ENCODE measurements at regions not wholly inside any gene's neighbourhood (a gene's known extent, or its start where the extent isn't known, plus 50 kb on each side); places are given as distances from the start of the nearest gene placed in this dataset.
"Not testable (repeated sequence)": the region's sequence is repeated elsewhere in the genome, so short reads cannot be mapped to it uniquely, and the experiment has no call there.

- no peak for DNase-seq
Observed at GRCh38 chr3:106485217-106485616, 616.4 kb upstream of the CBLB start.

GRCh38 chr3:106485802-106486201 lies 617.0 kb upstream of the CBLB start:
- DNase-seq, result no peak

DNA sequence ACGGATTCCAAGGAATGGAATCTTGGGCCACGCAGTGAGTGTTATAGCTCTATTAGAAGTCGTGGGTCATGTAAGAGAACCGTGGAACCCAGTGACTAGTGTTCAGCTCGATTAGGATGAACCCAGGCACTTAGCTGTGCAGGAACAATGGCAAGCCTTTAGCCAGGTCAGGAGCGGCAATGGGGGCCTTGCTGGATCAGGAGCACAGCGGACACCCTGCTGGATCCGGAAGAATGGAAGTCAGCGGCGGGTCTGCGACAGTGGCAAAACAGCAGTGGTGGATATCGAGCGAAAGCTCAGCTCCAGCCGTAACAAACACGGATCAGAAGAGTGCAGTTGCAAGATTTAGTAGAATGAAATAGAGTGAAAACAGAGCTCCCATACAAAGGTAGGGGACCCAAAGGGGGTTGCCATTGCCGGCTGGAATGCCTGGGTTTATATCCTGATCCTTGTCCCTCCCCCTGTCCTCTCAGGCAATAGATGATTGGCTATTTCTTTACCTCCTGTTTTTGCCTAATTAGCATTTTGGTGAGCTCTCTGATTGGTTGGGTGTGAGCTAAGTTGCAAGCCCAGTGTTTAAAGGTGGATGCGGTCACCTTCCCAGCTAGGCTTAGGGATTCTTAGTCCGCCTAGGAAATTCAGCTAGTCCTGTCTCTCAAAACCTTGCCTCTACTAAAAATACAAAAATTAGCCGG lies 618.3 kb upstream of the CBLB start:
- not testable (repeated sequence) for DNase-seq

DNA sequence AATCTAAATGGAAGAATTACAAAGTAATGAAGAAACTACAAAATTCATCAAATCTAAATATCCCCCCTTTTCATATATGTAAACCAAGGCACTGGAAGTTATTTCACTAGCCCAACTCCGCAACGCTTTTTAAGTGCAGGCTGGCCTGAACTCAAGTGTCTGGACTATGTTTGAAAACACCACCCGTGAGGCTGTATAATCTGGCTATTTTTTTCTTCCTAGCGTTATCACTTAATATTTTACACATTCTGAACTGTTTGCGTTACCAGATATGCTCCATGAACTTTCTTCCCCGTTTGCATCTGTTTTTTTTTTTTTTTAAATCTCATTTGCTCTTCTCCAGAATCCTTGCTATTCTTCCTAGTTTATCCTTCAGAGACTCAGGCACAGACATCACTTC lies 619.5 kb upstream of the CBLB start:
- DNase-seq, result no peak

DNA sequence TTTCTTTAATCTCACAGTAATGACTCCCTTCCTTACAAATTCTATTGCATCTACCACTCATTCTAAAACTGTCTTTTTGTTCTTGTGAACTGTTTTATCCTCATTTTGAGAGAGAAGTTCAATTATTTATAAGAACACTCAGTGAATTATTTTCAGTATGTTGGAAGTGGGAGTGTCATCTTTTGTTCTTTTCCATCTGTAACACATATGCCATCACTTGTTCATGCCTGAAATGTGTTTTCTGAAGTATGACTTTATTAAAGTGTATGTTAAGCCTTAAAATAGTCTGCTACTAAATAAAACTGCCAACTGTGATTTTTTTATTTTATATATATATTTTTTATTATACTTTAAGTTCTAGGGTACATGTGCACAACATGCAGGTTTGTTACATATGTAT lies 623.0 kb upstream of the CBLB start:
- DNase-seq, result no peak

GRCh38 chr3:106508331-106508893 lies 639.6 kb upstream of the CBLB start:
- no peak for DNase-seq

- DNase-seq, result no peak
Observed at GRCh38 chr3:106510206-106510605, 641.4 kb upstream of the CBLB start.

DNA sequence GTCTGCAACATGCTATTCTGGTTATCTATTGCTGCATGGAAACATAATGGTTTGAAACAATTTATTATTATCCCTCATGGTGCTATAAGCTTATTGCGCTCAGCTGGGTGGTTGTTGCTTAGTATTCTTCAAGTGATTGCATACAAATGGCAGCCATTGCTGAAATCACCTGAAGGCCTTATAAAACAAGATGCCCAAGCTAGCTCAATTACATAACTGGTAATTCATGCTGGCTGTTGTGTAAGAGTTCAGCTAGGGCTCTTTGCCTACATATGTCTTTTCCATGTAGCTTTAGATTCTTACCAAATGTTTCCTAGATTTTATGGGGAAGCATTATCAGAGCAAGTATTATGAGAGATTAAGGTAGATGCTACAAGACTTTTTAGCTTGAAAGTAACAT lies 644.0 kb upstream of the CBLB start:
- no peak for DNase-seq

DNA sequence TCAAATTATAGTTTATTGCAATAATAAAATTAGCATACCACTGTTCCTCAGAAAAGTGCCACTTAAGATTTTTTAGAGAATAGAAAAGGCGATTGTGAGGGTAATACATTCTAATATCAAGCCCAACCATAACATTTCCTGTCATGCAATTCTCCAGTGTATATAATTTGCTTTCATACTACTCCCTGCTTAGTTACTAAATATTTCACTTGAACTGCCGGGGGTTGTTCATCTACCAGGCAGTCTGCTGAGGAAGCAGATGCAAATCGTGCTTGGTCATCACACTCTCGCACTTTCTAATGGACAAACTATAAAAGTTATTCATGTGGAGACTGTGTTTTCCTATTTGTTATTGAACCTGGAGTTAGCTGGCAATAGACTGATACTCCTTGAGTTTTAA lies 645.6 kb upstream of the CBLB start:
- no peak for DNase-seq

- no peak for DNase-seq
Observed at GRCh38 chr3:106518516-106518915, 649.7 kb upstream of the CBLB start.

GRCh38 chr3:106522397-106522796 lies 653.6 kb upstream of the CBLB start:
- DNase-seq, result no peak

DNA sequence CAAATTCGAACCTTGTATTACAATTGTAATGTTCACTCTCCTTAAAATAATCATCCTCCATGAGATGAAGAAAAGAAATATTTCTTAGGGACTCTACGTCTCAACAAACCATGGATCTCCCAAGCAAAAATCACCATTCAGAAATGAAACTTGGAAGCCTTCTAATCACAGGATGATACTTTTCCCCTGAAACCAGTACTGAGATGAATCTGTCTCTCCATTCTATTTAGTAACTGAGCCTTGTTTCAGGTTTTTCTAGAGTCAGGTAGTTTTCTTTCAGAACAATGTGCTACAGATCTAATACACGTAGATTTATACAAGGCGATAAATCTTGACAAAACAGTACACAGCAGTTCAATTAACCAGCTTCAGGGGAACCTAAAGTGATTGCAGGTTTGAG lies 660.1 kb upstream of the CBLB start:
- no peak for DNase-seq

DNA sequence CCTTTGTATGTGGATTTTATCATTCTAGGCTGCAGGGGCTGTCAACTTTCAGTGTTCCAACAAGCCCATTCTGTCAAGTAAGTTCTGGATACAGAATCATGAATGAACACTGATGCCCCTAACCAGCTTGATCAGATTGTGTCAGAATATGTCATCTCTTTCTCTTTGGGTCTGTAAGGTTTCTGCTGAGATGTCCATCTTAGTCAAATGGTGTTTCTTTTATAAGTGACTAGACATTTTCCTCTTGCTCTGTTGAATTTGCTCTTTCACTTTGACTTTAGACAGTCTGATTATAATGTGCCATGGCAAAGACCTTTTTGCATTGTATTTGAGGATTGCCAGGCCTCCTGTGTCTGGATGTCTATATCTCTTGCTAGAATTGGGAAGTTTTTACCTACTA lies 660.9 kb upstream of the CBLB start:
- DNase-seq, result no peak

GRCh38 chr3:106530367-106530766 lies 661.6 kb upstream of the CBLB start:
- no peak for DNase-seq

DNA sequence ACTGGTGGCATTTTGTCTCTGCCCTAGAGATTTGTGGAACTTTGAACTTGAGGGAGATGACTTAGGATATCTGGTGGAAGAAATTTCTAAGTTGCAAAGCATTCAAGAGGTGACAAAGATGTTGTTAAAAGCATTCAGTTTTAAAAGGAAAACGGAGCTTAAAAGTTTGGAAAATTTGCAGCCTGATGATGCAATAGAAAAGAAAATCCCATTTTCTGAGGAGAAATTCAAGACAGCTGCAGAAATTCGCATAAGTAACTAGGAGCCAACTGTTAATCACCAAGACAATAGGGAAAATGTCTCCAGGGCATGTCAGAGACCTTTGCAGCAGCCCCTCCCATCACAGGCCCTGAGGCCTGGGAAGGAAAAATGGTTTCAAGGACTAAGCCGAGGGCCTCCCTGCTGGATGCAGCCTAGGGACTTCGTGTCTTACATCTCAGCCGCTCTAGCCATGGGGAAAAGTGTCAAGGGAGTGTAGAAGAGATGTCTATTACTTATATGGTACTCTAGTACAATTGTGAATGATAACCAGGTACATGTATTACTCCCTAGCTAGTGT lies 663.0 kb upstream of the CBLB start:
- not testable (repeated sequence) for DNase-seq

GRCh38 chr3:106533093-106533787 lies 664.4 kb upstream of the CBLB start:
- no peak for DNase-seq

DNA sequence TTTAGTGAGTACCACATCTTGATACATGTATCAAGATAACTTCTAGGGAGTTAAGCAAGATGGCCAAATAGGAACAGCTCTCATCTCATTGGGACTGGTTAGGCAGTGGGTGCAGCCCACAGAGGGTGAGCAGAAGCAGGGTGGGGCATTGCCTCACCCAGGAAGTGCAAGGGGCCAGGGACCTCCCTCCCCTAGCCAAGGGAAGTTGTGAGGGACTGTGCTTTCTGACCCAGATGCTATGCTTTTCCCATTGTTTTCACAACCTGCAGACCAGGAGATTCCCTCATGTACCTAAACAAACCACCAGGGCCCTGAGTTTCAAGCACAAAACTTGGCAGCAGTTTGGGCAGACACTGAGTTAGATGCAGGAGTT lies 665.0 kb upstream of the CBLB start:
- DNase-seq, result no peak

DNA sequence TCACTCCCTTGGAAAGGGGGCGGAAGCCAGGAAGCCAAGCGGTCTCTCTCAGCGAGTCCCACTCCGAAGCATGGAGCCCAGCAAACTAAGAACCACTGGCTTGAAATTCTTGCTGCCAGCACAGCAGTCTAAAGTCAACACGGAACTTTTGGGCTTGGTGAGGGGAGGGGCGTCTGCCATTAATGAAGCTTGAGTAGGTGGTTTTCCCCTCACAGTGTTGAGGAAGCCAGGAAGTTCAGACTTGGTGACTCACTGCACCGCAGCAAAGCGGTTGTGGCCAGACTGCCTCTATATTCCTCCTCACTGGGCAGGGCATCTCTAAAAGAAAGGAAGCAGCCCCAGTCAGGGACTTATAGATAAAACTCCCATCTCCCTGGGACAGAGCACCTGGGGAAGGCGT lies 665.4 kb upstream of the CBLB start:
- peak in 3 of 5 experiments; percentile 13 to 56 (median 46) for DNase-seq

GRCh38 chr3:106540743-106541142 lies 671.9 kb upstream of the CBLB start:
- no peak for DNase-seq

- DNase-seq, result no peak
Observed at GRCh38 chr3:106542101-106542769, 673.4 kb upstream of the CBLB start.

DNA sequence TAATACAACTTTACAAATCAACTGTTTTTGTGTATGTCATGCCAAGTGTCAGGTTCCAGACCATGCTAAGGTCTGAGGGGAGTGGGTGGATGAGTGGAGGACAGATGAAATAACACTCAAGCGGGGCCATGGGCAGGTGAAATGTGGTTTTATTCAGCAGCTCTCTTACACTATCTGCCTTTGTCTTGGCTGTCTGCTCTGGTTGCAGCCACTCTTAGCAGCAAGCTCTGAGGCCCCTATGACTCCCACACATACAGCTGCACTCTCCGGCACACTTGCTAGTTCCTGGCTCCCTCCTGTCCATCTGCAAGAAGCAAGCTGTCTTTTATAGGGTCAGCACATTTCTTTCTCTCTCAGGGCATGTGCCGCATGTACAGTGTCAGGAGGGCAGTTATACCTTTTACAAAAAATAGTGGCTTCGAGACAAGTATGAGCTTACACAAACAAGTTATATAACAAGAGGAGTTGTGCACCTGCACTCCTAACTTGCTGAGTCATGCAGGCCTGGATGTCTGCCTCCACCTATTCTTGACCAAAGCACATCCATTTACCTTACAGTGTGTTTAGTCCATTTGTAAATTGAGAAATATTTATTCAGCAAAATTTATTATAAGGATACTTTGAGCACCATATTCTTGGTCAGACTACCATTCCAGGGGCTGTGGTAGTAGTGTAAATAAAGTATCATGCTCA lies 683.7 kb upstream of the CBLB start:
- peak in 1 of 5 experiments; percentile 25 for DNase-seq

DNA sequence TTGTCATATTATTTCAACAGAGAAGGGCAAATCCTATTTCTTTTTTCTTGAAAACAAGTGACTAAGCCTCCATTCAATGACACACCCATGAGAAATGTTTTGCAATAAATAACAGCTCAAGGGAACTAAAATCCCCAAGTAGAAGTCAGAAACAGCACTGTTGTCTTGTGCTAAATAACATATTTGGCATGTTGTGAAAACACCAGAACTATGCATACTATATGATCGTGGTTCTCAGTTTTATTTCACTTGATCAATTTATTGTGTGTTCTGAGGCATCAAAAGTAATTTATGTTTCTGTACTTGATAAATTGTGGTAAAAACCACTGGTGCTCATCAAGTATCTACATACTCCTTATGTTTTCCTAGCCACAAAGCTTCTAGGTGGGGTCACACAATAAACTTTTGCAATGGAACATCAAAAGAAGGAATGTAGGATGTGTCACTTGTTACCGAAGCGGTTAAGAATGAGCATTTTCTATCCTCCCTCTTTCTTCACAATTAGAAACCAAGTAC lies 691.7 kb upstream of the CBLB start:
- no peak for DNase-seq

DNA sequence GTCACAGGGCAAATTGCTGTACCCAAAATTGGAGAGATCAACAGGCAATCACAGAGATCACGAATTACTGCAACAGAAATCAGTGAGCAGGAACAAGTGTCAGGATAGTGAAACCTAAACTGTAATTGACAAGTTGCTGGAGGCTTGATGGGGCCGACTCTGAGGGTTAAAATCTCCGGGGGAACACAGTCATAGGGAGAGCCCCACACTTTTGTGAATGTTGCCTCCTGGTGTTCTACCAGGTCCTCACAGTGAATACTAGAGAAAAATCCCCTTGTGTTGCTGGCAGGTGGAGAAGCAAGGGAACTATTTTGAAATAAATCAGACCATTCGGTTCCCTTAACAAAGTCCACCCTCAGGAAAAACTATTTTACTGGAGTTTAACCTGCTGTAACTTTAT lies 697.5 kb upstream of the CBLB start:
- peak in 1 of 5 experiments; percentile 39 for DNase-seq

Measured in T-helper 2 cell (primary cell).